UCSD-AML1 (cell line): ENCODE measurements at regions not wholly inside any gene's neighbourhood (a gene's known extent, or its start where the extent isn't known, plus 50 kb on each side); places are given as distances from the start of the nearest gene placed in this dataset.
"Not testable (repeated sequence)": the region's sequence is repeated elsewhere in the genome, so short reads cannot be mapped to it uniquely, and the experiment has no call there.

Experiments
- DNase-seq: peaks from one replicate; lab custom pipeline; 2025; ENCODE audit not compliant: unreplicated experiment; lab: John Stamatoyannopoulos, UW

- DNase-seq, result no peak
Observed at GRCh38 chr18:75862458-75862857, 435.0 kb upstream of the SMIM21 start.

DNA sequence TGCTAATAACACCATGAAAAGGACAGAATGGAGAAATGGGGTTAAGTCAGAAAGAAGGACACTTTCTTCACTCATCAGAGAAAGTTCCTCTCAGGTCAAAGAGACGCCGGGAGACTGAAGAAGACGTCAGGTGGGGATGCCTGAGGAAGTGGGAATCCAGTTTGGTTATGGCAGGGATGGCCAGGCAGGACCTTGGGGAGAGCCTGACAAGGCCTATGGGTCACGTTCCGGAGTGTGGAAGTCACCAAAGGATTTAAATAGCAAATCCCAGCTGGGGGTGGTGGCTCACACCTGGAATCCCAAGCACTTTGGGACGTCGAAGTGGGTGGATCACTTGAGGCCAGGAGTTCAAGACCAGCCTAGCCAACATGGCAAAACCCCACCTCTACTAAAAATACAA is 432.7 kb upstream of the SMIM21 start:
- no peak for DNase-seq

GRCh38 chr18:75859533-75859932 is 432.0 kb upstream of the SMIM21 start:
- DNase-seq, result no peak

DNA sequence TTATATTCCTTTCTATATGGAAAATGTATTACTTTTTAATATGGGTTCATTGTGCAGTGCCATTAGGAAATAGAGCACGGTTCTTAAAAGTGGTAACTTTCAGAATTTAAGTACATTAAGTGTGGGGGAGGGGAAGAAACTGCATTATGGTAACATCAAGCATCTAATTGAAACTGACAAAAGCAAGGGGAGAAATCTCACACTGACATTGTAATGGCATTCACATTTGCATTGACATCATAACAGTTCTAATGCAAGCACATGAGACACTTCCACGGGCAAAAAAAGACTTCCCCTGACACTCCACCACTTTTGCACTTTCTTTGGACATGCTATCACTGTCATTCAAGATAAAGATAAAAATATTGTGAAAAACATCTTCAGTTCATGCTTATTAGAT is 431.3 kb upstream of the SMIM21 start:
- DNase-seq, result no peak

GRCh38 chr18:75857558-75857957 is 430.1 kb upstream of the SMIM21 start:
- no peak for DNase-seq

DNA sequence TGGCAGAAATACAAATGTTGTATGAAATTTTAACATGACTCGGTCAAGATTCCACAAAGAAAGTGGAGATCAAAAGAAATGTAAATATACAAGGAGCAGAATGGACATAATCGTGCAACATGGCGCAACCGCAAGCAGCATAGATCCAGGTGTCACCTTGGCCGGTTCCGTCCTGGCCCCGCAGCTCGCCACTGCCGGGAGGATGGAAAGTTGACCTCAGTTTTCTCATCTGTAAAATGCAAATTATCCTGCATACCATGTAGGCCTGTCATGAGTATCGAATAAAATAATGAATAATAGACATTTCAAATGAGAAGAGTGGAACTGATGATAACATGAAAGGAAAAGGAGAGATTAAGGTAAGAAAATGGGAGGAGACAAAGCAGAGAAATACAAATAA is 427.3 kb upstream of the SMIM21 start:
- DNase-seq, result no peak

GRCh38 chr18:75854174-75854573 is 426.7 kb upstream of the SMIM21 start:
- peak; percentile 32 for DNase-seq

DNA sequence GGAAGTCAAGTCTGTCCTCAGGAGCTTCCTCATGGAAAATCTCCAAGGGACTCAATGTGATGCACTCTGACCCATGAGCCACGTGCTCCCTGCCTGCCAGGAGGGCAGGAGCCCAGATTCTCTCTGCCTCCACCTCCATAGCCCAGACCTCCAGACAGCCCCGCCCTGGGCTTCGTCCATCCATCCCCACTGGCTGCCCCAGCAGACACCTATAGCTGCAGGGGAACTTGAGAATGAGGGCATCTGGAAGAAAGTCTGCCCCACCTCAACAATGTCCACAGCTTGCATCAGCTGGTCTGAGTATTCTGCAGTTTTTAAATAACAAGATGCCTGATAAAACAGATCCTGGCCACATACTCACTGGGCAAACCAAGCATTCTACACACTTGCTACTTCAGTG is 418.8 kb upstream of the SMIM21 start:
- no peak for DNase-seq

DNA sequence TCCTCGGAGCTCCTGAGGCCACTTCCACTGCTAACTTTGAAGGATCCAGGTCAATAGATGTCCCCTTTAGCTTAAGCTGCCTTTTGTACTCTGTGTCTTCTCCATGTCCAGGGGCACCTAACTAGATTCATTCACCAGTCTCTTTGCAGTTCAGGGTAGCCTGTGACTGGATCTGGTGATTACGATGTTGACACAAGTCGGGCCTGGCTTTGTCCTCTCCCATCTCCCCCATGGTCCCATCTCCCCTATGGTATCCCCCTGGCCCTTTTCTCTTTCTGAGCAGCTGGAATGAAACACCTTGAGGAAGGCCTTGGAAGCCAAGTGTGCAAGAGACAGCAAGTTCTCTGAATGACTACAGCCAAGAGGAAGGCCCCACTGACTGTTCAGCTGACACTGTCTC is 417.9 kb upstream of the SMIM21 start:
- DNase-seq, result no peak

DNA sequence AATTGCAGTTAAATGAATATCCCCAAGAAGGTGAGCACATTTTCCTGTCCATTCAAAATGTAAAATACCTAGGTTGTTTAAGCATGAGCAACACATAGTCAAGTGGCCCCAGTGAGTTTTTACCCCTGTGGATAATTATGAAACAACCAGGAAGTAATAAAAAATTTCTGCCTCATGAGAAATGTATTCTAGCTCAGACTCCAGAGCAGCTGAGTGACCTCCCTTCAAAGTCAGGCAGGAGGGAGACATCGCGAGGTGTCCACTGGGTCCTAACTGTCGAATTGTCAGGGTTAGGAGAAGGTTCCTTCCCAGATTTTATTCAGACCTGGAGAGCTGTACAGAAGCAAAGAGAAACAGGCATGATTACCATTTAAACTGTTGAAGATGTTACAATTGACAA is 416.6 kb upstream of the SMIM21 start:
- DNase-seq, result no peak

DNA sequence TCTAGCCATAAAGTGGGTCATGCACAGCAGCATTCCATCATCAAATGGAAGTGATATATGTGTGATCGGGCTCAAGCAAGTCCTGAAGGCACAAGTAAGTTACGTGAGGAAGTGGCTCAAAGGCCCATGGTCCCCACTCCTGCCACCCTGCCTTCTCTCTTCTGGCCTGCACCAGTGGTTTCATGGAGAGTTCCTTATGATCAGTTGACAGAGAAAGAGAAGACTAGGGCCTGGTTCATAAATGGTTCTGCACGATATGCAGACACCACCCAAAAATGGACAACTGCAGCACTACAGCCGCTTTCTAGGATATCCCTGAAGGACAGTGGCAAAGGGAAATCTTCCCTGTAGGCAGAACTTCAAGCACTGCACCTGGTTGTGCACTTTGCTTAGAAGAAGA is 412.6 kb upstream of the SMIM21 start:
- no peak for DNase-seq

DNA sequence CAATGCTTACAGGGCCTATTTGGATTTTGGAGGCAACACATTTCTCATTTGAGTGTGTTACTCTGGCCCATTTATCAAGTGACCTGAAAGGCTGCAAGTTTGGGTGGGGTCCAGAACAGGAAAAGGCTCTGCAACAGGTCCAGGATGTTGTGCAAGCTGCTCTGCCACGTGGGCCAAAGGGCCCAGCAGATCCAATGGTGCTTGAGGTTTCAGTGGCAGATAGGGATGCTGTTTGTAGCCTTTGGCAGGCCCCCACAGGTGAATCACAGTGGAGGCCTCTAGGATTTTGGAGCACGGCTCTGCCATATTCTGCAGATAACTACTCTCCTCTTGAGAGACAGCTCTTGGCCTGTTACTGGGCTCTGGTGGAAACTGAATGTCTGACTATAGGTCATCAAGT is 412.2 kb upstream of the SMIM21 start:
- DNase-seq, result not testable (repeated sequence)

DNA sequence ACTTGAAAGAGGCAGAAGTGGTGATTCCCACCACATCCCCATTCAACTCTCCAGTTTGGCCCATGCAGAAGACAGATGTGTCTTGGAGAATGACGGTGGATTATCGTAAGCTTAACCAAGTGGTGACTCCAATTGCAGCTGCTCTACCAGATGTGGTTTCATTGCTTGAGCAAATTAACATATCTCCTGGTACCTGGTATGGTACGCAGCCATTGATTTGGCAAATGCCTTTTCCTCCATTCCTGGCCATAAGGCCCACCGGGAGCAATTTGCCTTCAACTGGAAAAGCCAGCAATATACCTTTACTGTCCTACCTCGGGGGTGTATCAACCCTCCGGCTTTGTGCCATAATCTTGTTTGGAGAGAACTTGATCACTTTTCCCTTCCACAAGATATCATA is 411.5 kb upstream of the SMIM21 start:
- no peak for DNase-seq

GRCh38 chr18:75837316-75837715 is 409.8 kb upstream of the SMIM21 start:
- no peak for DNase-seq

DNA sequence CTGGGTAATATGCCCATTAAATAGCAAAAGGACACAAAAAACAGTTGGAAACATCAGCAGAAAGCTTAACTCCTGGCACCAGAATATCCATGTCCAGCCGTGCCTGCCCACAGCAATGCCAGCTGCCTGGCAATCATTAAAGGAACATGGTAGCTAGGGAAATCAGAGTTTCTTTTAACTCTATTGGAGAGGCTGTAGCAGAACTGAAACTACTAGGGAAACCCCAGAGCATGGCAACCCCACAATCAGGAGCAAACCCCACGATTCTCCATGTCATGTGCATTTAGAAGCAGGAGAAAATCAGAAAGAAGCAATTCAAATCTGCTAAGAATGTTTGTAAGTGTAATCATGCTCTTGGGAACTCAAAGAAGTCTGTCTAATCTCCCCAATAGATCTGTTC is 409.0 kb upstream of the SMIM21 start:
- DNase-seq, result no peak

DNA sequence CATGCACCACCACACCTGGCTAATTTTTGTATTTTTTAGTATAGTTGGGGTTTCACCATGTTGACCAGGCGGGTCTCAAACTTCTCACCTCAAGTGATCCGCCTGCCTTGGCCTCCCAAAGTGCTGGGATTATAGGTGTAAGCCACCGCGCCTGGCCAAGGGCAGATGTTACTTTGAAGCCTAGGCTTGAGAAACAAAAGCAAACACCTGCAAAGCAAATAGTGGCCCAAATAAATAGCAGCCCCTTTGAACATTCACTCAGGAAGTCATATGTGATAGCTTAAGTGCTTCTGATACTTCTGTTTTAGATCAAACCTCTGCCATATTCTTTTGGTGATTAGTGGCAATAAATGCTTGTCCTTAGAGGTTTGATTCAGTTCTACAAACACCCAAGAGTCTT is 404.5 kb upstream of the SMIM21 start:
- DNase-seq, result no peak

GRCh38 chr18:75830828-75831227 is 403.3 kb upstream of the SMIM21 start:
- DNase-seq, result no peak

DNA sequence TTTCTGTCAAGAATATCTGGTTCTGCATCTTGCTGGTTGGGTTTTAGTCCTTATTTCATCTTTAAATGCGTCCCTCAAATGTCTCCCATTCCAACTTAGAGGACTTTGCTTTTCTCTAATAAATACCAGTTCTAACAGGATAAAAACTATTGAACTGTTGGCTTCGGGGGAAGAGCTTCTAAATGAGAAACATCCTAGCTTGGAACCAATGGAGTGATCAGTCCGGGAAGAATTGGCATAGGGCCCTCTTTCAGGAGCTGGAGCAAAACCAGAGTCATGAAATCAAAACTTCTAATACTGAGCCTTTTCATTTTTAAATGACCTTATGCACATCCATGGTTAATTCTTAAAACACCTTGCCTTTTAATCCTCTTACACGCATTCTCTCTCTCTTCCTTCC is 401.6 kb upstream of the SMIM21 start:
- DNase-seq, result no peak

GRCh38 chr18:75828379-75828778 is 400.9 kb upstream of the SMIM21 start:
- no peak for DNase-seq

DNA sequence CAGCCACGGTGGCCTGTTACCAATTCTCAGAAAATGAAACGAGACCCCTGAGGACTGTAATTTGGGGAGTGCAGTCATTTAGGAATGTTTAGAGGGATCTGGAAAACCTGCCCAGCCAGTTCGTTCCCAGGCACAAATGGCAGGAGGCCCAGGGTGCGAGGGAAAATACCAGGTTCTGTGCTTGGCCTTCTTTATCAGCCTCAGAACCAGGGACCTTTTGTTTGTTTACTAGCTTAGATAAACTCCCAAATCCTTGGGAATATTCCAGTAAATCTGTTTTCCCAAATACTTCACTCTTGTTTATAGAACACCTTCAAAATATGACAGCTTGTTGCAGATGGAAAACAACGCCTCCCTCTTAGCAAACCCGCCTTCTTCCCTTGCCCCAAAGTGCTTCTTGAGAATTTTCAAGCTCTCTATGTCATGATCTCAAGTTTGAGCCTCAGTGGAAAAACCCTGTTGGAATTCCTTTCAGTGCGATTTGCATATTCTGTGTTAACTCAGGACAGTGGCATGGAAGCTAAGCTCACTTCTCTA is 400.3 kb upstream of the SMIM21 start:
- no peak for DNase-seq

DNA sequence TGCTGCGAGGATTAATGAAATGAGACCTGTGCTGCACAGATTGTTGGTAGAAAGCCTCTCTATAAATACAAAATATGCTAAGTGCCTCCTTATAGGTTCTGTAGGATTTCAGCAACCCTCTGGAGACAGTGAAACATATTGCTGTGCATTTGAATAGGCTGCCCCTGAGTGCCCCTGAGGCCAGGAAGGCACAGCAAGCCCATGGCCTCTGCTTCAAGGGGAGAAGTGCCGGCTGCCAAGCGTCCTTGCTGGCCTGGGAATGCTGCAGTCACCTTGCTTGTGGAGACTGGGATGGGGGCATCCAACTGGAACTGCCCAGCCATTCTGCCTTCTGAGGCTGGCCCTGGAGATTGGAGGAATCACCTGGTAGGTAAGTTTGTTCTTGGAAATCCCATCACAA is 397.2 kb upstream of the SMIM21 start:
- no peak for DNase-seq

DNA sequence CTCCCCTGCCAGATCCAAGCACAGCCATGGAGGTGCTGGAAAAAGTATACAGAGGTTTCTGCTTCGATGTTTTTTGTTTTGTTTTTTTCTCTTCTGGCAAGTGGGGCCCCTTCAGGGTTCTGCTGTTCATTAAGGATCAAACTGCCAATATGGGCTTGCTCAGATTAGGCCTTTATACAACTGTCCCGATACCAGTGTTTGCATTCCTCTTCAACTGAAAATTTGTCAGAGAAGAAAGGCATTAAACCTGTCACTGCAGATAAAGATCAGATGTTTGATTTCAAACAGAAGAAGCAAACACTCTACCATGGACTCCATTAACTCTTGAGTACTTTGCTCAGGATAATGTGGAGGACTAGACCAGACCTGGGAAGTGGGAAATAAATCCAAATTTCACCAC is 396.0 kb upstream of the SMIM21 start:
- DNase-seq, result no peak

DNA sequence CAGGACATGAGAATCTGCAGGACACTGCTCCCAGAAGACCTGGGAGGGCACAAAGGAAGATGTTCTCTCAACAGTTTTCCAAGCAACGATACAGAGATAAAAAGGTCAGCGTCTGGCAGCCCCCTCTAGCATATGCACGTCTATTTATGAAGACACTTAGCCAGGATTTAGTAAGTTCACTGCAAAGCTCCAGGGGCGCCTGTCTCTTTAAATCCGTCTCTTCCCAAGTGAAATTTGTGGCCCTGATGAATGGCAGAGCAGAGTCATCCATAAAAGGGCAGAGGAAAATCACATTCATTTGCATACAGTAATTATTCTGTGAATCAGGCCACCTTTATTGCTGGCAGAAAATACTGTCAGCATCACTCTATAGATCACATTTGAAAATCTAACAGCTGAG is 390.9 kb upstream of the SMIM21 start:
- DNase-seq, result no peak

GRCh38 chr18:75815767-75816166 is 388.3 kb upstream of the SMIM21 start:
- DNase-seq, result no peak
